Lower leg skin (tissue), 3 donors: ENCODE measurements at regions not wholly inside any gene's neighbourhood (a gene's known extent, or its start where the extent isn't known, plus 50 kb on each side); places are given as distances from the start of the nearest gene placed in this dataset.
"Not testable (repeated sequence)": the region's sequence is repeated elsewhere in the genome, so short reads cannot be mapped to it uniquely, and the experiment has no call there.

ENCODE experiments used
- POLR2A ChIP-seq, 2 donors: fragments of 450-650 bp; IDR thresholded peaks; one replicate each; pipeline ENCODE4 v1.6.1; 2016 to 2017; ENCODE audit warnings: antibody characterized with exemption in 2 of 2, mild to moderate bottlenecking in 1 of 2, moderate library complexity in 1 of 2
- TF ChIP-seq, protein P1 (sequence below), 3 donors: fragments of 450-650 bp; IDR thresholded peaks; one replicate each; pipeline ENCODE4 v1.5.1; 2016; ENCODE audit warnings: antibody characterized with exemption in 3 of 3, mild to moderate bottlenecking in 3 of 3, moderate library complexity in 2 of 3

DNA sequence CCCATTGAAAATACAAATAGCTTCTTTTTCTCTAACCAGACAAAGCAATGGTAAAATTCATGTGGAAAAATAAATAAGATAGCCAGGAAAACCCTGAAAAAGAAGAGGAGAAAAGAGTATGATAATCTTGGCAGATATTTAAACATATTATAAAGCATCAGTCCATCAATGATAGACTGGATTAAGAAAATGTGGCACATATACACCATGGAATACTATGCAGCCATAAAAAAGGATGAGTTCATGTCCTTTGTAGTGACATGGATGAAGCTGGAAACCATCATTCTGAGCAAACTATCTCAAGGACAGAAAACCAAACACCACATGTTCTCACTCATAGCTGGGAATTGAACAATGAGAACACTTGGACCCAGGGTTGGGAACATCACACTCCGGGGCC, 50.9 kb upstream of the CCND1 start:
- TF ChIP-seq, protein P1, sequence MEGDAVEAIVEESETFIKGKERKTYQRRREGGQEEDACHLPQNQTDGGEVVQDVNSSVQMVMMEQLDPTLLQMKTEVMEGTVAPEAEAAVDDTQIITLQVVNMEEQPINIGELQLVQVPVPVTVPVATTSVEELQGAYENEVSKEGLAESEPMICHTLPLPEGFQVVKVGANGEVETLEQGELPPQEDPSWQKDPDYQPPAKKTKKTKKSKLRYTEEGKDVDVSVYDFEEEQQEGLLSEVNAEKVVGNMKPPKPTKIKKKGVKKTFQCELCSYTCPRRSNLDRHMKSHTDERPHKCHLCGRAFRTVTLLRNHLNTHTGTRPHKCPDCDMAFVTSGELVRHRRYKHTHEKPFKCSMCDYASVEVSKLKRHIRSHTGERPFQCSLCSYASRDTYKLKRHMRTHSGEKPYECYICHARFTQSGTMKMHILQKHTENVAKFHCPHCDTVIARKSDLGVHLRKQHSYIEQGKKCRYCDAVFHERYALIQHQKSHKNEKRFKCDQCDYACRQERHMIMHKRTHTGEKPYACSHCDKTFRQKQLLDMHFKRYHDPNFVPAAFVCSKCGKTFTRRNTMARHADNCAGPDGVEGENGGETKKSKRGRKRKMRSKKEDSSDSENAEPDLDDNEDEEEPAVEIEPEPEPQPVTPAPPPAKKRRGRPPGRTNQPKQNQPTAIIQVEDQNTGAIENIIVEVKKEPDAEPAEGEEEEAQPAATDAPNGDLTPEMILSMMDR (IDR thresholded peaks at IDR 0.05): not testable (repeated sequence)
- not testable (repeated sequence) for TF ChIP-seq POLR2A (IDR thresholded peaks at IDR 0.05)
